Esophagus muscularis mucosa (tissue), 4 donors: ENCODE measurements at regions not wholly inside any gene's neighbourhood (a gene's known extent, or its start where the extent isn't known, plus 50 kb on each side); places are given as distances from the start of the nearest gene placed in this dataset.

Source experiments
- DNase-seq: peaks from one replicate; pipeline ENCODE4 v3.0.0-alpha.2; 2017; ENCODE audit errors: extremely low spot score
- H3K27ac ChIP-seq, 4 donors: fragments of 200-600 bp; sonication (generic); replicated peaks in 1 of 4; 1 replicate in 3 of 4; 2 replicates in 1 of 4; pipeline ENCODE4 v1.5.1; 2016 to 2019; ENCODE audit warnings: mild to moderate bottlenecking in 1 of 4
- H3K27me3 ChIP-seq, 4 donors: fragments of 200-600 bp; sonication (generic); one replicate each; pipeline versions ENCODE4 v1.5.1 to v1.6.0; 2016 to 2019
- H3K36me3 ChIP-seq, 4 donors: fragments of 200-600 bp; sonication (generic); one replicate each; pipeline ENCODE4 v1.5.1; 2016 to 2019
- H3K4me1 ChIP-seq, 4 donors: fragments of 200-600 bp; sonication (generic); one replicate each; pipeline ENCODE4 v1.5.1; 2016 to 2019
- H3K4me3 ChIP-seq, 4 donors: fragments of 200-600 bp; sonication (generic); 1 replicate in 2 of 4; 2 replicates in 2 of 4; pipeline ENCODE4 v1.5.1; 2016 to 2019; ENCODE audit warnings: mild to moderate bottlenecking in 4 of 4, moderate library complexity in 1 of 4
- H3K9me3 ChIP-seq, 4 donors: fragments of 200-600 bp; sonication (generic); 1 replicate in 3 of 4; 2 replicates in 1 of 4; pipeline ENCODE4 v1.5.1; 2016 to 2019
- EP300 ChIP-seq: sonication (generic); formaldehyde crosslinking; IDR thresholded peaks from one replicate; pipeline ENCODE4 v1.6.1; 2017; ENCODE audit warnings: antibody characterized with exemption
- POLR2A ChIP-seq: fragments of 450-650 bp; IDR thresholded peaks from one replicate; pipeline ENCODE4 v1.6.1; 2017; ENCODE audit warnings: antibody characterized with exemption, moderate library complexity, mild to moderate bottlenecking, low read depth
- POLR2AphosphoS5 ChIP-seq, 2 donors: sonication (generic); formaldehyde crosslinking; IDR thresholded peaks; one replicate each; pipeline ENCODE4 v1.6.1; 2017; ENCODE audit warnings: antibody characterized with exemption in 2 of 2
- WGBS: methylation state at CpG from one replicate; pipeline ENCODE4 v1.1.5; 2018; 5-methylcytosine and 5-hydroxymethylcytosine counted together
- intact Hi-C: fragments of 100-400 bp; cut with DNase I; formaldehyde crosslinking; loops from one replicate; pipeline ENCODE4 v1.15.1; 2023
- TF ChIP-seq, protein P1 (sequence below), 3 experiments: fragments of 200-600 bp in 2 of 3; fragments of 450-650 bp in 1 of 3; sonication (generic) in 2 of 3; IDR thresholded peaks; one replicate each; pipeline ENCODE4 v1.5.1; 2017 to 2019; ENCODE audit warnings: antibody characterized with exemption in 3 of 3, mild to moderate bottlenecking in 2 of 3, moderate library complexity in 1 of 3

DNA sequence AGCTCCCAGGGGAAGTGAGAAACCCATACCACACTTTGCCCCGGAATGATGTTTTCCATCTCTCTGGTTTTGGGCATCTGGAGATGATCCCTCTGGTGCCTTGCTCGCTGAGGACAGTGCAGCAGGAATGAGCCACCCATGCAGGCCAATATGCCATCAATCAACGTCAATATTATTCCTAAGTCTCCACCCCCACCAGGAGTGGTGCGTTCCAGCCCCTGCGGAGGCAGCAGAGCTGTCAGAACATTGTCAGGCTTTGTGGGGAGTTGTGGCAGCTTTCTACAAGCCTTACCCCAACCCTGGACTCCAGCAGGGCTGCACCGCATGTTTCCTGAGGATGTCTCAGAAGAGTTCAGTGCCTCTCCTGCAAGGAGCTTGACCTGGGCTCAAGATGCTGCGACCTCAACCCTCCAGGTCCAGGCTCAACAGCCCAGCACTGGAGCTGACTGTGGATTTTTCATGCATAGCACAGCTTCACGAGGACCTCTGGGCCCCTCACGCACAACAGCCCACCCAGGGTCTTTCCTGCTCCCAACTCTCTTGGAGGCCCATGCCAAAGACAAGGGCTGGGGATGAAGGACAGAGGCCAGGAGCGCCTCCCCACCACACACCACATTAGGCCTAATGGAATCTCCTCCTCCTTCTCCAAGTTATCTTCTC, 67.5 kb downstream of the PSMG1 start:
- TF ChIP-seq EP300 (no peak), POLR2AphosphoS5 (IDR thresholded peaks at IDR 0.05) (no peak), POLR2A (no peak)
- TF ChIP-seq, protein P1, sequence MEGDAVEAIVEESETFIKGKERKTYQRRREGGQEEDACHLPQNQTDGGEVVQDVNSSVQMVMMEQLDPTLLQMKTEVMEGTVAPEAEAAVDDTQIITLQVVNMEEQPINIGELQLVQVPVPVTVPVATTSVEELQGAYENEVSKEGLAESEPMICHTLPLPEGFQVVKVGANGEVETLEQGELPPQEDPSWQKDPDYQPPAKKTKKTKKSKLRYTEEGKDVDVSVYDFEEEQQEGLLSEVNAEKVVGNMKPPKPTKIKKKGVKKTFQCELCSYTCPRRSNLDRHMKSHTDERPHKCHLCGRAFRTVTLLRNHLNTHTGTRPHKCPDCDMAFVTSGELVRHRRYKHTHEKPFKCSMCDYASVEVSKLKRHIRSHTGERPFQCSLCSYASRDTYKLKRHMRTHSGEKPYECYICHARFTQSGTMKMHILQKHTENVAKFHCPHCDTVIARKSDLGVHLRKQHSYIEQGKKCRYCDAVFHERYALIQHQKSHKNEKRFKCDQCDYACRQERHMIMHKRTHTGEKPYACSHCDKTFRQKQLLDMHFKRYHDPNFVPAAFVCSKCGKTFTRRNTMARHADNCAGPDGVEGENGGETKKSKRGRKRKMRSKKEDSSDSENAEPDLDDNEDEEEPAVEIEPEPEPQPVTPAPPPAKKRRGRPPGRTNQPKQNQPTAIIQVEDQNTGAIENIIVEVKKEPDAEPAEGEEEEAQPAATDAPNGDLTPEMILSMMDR (IDR thresholded peaks at IDR 0.05): no peak
- H3K4me1 ChIP-seq: peaks cover 0 to 6% (median 3%) of the 10 kb centered on the region in 4 donors
- H3K9me3 ChIP-seq: no peaks in the 10 kb centered on the region
- DNase-seq: no peak
- no peak overlapping the region for H3K27ac ChIP-seq
- 81% methylated on average over 6 of the region's 10 CpGs for WGBS
- H3K27me3 ChIP-seq: no peaks in the 10 kb centered on the region
- no peaks in the 10 kb centered on the region for H3K36me3 ChIP-seq
- intact Hi-C loops: no loop called here
- H3K4me3 ChIP-seq: no peak overlapping the region

DNA sequence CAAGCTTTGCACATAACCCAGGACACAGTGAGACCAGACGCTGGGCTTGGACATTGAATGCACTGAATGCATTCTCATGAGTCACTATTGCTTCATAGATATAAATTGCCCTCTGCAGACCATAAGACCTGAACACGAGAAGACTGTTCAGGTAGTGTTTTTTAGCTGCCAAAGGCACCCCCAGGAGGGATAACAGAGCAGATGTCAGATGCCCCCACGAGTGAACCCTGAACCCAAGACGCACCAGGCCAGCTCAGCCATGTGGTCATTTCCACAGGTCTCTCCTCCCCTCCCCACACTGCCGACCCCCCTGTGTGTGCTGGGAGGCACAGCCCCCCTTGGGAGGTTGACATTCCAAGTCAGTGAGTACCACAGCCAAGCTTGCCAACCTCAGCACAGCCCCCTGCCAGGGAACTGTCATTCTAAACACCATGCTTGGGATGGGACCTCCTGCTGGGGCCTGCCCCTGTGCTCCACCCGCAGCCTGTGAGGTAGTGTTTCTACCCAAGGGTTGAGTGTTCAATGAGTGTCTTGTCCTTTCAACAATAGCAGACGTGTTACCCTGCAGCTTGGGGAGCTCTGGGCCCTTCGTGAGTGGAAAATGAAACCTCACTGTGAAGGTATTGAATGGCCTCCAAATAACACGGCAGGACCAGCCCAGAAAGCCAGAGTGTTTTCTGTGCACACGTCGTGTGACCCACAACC, 68.2 kb downstream of the PSMG1 start:
- H3K27me3 ChIP-seq: no peaks in the 10 kb centered on the region
- peaks cover 0 to 6% (median 3%) of the 10 kb centered on the region in 4 donors for H3K4me1 ChIP-seq
- H3K9me3 ChIP-seq: no peaks in the 10 kb centered on the region
- no peak for DNase-seq
- no peak overlapping the region for H3K4me3 ChIP-seq
- TF ChIP-seq EP300 (no peak), POLR2A (no peak), POLR2AphosphoS5 (IDR thresholded peaks at IDR 0.05) (no peak)
- TF ChIP-seq, protein P1 (IDR thresholded peaks at IDR 0.05): no peak
- WGBS: 74% methylated on average over 5 of the region's 11 CpGs
- intact Hi-C loops: no loop called here
- H3K36me3 ChIP-seq: no peaks in the 10 kb centered on the region
- H3K27ac ChIP-seq: no peak overlapping the region

DNA sequence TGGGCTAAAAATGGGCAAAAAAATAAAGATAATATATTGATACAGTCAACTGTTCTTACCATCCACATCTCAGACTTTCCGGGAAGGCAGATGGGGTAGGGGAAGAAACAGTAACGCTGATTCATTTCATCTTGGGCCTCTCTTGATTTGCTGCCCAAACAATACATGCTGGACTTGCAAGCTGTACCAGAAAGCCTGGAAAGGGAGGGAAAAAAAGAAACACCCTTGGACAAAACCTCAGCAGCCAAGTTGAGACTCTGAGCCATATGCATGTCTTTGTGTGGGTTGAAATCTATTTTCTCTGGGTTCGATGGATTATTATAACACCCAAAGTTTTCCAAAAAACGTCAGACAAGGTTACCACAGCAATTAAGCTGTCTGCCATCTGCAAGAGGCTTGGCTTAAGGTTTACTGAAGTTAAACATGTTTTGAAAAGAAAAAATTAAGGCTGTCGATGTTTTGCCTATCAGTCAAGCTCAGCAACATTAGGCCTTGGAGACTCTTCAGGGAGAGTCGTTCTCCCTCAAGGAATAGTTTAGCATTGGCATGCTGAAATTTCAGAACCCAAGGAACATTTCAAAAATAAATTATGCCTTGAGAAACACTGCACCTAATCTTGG, 71.2 kb downstream of the PSMG1 start:
- Histone ChIP-seq H3K4me1 (peaks cover 0 to 6% (median 3%) of the 10 kb centered on the region in 4 donors), H3K9me3 (no peaks in the 10 kb centered on the region), H3K27me3 (no peaks in the 10 kb centered on the region), H3K4me3 (no peak overlapping the region), H3K36me3 (no peaks in the 10 kb centered on the region), H3K27ac (no peak overlapping the region)
- intact Hi-C loops: no loop called here
- DNase-seq: no peak
- TF ChIP-seq, protein P1 (IDR thresholded peaks at IDR 0.05): no peak
- TF ChIP-seq POLR2AphosphoS5 (IDR thresholded peaks at IDR 0.05): no peak
- TF ChIP-seq POLR2A: no peak
- TF ChIP-seq EP300: no peak
- 75% methylated on average over 6 of the region's 6 CpGs for WGBS

DNA sequence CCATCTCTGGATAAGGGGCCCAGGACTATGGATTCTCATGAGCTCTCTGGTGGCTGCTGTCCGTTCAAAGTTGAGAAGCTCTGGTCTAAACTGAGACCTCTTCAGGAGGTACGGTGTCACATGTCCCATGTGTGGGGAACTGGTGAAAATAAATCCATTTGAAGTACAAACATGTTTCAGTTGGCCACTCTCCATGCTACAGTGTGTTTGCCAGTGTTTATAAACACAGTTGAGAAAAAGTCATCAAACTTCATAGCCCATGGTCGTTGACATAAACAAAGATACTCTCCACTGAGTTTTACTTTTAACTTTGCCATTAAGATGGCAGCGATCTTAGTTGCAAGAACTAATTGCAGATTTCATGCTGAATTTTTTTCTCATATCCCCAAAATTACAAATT, 72.8 kb downstream of the PSMG1 start:
- WGBS: 77% methylated on average over 4 of the region's 4 CpGs
- intact Hi-C loops: no loop called here
- no peaks in the 10 kb centered on the region for H3K9me3 ChIP-seq

More for the DNA sequence above, 72.8 kb downstream of the PSMG1 start:
- Histone ChIP-seq H3K4me1 (peaks cover 0 to 6% (median 4%) of the 10 kb centered on the region in 4 donors), H3K27me3 (no peaks in the 10 kb centered on the region), H3K36me3 (no peaks in the 10 kb centered on the region), H3K27ac (no peak overlapping the region), H3K4me3 (no peak overlapping the region)
- no peak for DNase-seq
- TF ChIP-seq POLR2AphosphoS5 (IDR thresholded peaks at IDR 0.05) (no peak), EP300 (no peak), POLR2A (no peak)
- TF ChIP-seq, protein P1 (IDR thresholded peaks at IDR 0.05): no peak
